ENCODE measurements at regions not wholly inside any gene's neighbourhood (a gene's known extent, or its start where the extent isn't known, plus 50 kb on each side); places are given as distances from the start of the nearest gene placed in this dataset.

DNA sequence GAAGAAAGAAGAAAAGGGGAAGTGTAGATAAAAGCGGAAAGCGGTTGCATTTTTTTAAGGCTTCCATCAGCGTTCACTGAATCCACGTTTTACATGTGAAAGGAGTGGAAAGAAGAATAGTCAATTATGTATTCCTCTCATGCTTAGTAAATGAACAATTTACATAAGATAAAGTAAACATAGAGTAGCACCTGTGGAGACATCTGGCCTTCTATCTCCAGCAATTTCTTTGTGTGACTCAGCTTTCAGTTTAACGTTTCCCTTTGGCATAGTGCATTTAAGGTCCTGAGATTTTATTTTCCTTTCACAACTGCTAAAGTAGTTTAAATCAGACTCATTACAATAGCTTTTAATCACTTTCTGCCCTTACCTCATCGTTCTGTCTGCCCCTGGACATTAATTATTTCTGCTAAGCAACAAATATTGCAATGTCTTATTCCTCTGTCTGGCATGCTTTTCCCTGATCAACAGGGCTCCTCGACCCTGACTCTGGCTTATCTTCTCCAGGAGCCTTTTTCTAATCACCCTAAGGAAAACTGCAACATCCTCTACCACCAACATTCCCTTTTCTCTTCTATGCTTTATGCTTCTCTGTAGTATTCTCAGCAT is 383.5 kb upstream of the VWC2 start:
- ATAC-seq (ENCODE audit: low FRiP score) (no peak), DNase-seq (ENCODE audit: low spot score) (no peak)
- TF ChIP-seq, protein P1, sequence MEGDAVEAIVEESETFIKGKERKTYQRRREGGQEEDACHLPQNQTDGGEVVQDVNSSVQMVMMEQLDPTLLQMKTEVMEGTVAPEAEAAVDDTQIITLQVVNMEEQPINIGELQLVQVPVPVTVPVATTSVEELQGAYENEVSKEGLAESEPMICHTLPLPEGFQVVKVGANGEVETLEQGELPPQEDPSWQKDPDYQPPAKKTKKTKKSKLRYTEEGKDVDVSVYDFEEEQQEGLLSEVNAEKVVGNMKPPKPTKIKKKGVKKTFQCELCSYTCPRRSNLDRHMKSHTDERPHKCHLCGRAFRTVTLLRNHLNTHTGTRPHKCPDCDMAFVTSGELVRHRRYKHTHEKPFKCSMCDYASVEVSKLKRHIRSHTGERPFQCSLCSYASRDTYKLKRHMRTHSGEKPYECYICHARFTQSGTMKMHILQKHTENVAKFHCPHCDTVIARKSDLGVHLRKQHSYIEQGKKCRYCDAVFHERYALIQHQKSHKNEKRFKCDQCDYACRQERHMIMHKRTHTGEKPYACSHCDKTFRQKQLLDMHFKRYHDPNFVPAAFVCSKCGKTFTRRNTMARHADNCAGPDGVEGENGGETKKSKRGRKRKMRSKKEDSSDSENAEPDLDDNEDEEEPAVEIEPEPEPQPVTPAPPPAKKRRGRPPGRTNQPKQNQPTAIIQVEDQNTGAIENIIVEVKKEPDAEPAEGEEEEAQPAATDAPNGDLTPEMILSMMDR (IDR thresholded peaks at IDR 0.05), result no peak

DNA sequence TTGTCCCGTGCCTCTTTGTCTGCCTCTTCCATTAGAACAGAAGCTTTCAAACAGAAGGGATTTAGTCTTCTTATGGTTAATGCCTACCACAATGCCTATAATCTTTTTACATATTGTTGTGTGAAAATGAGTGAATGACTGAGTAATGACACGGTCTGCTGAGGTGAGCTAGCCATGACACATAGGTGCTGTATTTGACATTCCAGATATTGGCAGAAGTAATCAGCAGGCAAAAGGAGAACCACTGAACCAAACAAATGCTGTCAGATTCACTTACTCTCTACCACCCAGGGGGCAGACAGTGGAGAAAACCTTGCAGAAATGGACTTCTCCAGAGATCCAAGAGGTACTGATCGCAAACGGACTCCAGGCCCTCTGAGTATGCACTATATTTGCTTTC is 377.2 kb upstream of the VWC2 start:
- no peak for ATAC-seq (ENCODE audit: low FRiP score)
- DNase-seq (ENCODE audit: low spot score), result no peak
- TF ChIP-seq, protein P1 (IDR thresholded peaks at IDR 0.05), result no peak

DNA sequence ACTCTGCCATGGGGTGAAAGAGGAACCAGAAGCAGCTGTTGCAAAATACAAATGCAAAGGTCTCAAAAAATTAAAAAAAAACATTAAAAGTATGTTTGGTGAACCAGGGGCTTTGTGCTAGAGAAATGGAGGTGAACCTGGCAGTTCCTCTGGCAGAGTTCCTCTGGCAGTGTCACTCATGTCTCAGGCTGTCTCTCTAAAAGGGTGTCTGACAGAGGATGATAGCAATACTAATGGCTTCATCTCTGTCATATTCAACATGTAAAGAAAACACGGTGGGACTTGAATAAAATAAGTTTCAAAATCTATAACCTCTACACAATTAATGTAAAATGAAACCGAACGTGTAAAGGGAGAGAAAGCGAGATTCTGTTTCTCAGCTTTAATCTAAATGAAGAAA is 375.7 kb upstream of the VWC2 start:
- no peak for DNase-seq (ENCODE audit: low spot score)
- TF ChIP-seq, protein P1 (IDR thresholded peaks at IDR 0.05), result no peak
- no peak for ATAC-seq (ENCODE audit: low FRiP score)

DNA sequence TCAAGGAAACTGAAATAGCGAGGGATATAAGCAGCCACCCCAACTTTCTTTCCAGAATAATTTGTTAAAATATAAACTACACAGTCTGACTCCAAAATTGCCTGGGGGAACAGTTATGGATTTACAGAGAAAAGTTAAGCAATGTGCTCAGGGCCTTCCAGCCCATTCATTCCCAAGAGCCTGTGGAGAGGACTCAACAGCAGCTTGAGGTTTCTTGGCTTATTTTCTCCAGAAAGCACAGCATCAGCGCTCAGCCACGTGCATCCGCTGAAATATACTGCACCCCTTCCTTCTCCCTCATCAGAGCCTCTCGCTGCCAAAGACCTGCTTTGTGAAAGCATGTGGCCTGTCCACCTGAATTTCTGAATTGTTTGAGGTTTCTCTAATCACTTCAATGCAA is 375.2 kb upstream of the VWC2 start:
- TF ChIP-seq, protein P1 (IDR thresholded peaks at IDR 0.05), result no peak
- DNase-seq (ENCODE audit: low spot score) (no peak), ATAC-seq (ENCODE audit: low FRiP score) (no peak)

DNA sequence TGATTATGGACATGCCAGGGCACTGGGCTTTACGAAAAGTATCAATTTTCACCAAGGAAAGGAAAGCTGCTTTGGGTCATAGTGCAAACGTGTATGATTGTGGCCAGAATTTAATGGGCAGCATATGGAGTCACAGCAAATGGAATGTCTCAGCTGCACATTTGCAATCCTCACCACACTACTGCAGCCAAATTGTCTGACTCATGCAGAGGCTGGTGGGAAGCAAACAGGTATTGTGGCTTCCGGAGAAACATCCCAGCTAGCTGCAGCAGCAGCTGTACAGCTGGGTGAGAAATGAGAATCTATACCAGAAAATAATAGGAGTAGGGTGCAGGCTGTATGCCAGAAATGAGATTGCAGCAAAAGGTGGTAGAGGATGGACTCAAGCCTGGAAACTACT is 374.7 kb upstream of the VWC2 start:
- no peak for ATAC-seq (ENCODE audit: low FRiP score)

DNA sequence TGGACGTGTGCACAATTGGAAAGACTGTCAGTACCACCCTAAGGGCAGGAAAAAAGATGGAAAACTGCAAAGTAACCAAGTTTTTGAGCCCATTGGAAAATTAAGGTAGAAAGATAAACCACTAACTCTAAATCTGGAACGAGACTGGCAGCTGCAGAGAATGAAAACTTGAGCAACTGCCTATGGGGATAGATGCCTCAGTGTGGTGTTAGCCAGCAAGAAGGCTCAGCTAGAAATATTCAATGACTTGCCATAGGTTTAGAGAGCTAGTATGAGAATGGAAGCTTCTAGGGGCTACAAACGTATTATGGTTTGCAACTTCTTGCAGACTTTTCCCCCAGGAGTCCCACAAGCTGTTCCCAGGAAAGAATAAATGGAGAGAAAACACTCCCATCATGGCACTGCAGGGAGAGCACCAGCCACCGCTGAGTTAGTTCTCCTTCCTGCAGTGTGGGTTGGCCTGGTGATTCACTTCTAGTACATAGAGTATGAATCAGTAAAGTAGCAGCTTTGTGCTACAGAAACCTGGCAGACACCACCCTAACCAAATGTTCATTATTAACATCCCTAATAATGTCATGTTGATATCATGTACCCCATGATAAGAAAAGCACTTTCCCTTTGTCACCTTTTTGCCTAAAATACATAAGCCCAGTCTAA is 372.4 kb upstream of the VWC2 start:
- DNase-seq (ENCODE audit: low spot score) (no peak), ATAC-seq (ENCODE audit: low FRiP score) (no peak)
- TF ChIP-seq, protein P1 (IDR thresholded peaks at IDR 0.05), result no peak

More for the DNA sequence above, 374.7 kb upstream of the VWC2 start:
- no peak for DNase-seq (ENCODE audit: low spot score)
- TF ChIP-seq, protein P1 (IDR thresholded peaks at IDR 0.05), result no peak

DNA sequence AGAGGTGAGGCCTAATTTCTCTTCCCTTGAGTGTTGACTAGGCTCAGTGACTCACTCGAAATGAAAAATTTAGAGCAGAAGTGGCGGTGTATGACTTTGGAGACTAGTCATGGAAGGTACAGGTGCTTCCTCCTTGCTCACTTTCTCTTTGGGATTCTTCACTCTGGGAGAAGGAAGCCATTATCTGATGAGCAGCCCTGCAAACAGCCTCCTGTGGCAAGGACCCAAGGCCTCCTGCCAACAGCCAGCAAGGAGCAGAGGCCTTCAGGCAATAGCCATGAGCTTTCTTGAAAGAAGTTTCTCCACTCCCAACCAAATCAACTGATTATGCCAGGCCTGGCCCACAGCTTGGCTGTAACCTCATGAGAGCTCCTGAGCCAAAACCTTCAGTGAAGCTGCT is 369.6 kb upstream of the VWC2 start:
- DNase-seq (ENCODE audit: low spot score) (no peak), ATAC-seq (ENCODE audit: low FRiP score) (no peak)
- TF ChIP-seq, protein P1 (IDR thresholded peaks at IDR 0.05), result no peak

Measured in omental fat pad (tissue), 3 donors.